ENCODE measurements at regions not wholly inside any gene's neighbourhood (a gene's known extent, or its start where the extent isn't known, plus 50 kb on each side); places are given as distances from the start of the nearest gene placed in this dataset.

DNA sequence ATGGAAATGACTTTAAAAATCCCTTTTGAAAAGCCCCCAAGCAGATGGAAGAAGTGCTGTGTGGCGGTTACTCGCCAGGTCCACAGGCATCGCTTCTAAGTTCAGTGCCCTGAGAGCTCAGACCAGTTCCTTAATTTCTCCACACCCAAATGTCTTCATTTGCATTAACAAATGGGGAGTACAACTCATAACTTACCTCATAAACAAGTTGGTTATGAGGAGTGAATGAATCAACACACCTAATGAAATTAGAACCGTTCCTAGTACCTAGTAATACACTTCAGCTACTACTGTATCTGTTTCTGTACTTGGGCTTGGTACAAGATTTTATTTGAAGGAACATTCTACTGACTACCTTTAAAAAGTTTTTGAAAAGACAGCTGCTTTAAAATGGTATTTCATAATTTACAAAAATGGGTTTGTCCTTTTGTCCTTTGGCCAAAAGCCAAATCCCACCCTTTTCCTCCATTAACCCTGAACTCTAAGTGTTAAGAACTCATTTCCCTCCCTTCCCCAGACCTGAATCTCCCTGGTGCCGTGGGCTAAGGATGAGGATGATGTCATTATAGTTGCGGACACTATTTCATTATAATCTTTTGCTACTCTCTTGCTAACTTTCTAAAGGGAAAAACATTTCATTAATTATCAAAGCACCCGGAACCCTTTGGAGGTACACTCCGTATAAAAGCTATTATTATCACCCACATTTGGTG lies 221.5 kb upstream of the CELF2 start:
- no peak for DNase-seq

GRCh38 chr10:10796774-10797415 lies 220.8 kb upstream of the CELF2 start:
- no peak for DNase-seq

- DNase-seq, result no peak
Measured at GRCh38 chr10:10797513-10797912, 220.2 kb upstream of the CELF2 start.

- DNase-seq, result no peak
Measured at GRCh38 chr10:10798102-10798863, 219.4 kb upstream of the CELF2 start.

- no peak for DNase-seq
Measured at GRCh38 chr10:10798864-10799192, 218.8 kb upstream of the CELF2 start.

- DNase-seq, result no peak
Measured at GRCh38 chr10:10800961-10801360, 216.7 kb upstream of the CELF2 start.

GRCh38 chr10:10803278-10803677 lies 214.4 kb upstream of the CELF2 start:
- no peak for DNase-seq

GRCh38 chr10:10804061-10804460 lies 213.6 kb upstream of the CELF2 start:
- no peak for DNase-seq

DNA sequence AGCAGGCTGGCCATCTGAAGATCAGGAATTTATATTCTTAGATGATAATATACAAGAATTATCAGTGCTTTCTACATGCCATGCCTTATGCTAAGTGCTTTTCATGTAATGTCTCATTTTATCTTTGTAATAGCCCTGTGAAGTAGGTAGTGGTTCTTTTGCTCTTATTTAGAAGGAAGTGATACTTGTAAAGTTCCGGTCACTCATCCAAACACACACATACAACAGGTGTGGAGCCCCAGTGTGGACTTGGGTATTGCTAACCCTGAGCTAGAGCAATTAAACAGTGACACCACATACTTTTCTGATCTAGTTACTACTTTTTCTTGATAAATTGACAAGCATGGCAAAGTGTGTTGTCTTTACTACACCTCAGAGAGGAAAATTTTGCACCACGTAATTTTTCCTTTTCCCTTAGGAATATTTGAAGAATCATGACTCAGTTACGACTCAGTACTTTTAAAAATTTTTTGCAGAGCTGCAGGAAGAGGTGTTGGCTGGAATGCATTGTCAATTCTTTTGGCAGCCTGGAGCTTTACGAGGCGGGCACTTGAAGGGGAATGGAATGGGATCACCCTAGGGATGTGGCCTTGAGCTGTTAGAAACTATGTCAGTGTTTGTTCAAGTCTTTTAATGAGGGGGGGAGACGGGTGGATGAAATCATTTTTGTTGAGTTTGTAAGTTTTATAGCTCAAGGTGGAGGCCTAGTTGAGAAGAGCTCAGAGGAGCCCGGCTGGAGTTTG lies 212.5 kb upstream of the CELF2 start:
- no peak for DNase-seq

- DNase-seq, result no peak
Measured at GRCh38 chr10:10807106-10807505, 210.6 kb upstream of the CELF2 start.

GRCh38 chr10:10811562-10811961 lies 206.1 kb upstream of the CELF2 start:
- no peak for DNase-seq

DNA sequence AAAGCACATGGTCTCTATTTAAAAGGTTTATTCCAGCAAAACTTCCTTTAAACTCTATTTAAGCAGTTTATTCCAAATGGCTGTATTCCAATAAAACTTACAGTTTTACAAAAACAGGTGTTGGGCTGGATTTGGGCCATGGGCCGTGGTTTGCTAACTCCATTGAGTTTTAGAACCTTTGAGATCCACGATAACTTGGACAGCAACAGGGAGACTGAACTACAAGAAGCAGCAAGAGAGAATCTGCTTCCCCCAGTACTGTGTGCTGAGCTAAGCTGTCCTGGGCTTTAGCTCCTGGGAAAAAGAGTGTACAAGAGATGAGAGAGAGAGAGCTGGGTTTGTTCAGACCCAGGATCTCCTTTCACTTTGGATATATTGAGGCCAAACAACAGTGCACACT lies 204.0 kb upstream of the CELF2 start:
- DNase-seq, result no peak

GRCh38 chr10:10814069-10814468 lies 203.6 kb upstream of the CELF2 start:
- no peak for DNase-seq

GRCh38 chr10:10816447-10816846 lies 201.2 kb upstream of the CELF2 start:
- DNase-seq, result no peak

GRCh38 chr10:10817609-10818008 lies 200.1 kb upstream of the CELF2 start:
- DNase-seq, result no peak

DNA sequence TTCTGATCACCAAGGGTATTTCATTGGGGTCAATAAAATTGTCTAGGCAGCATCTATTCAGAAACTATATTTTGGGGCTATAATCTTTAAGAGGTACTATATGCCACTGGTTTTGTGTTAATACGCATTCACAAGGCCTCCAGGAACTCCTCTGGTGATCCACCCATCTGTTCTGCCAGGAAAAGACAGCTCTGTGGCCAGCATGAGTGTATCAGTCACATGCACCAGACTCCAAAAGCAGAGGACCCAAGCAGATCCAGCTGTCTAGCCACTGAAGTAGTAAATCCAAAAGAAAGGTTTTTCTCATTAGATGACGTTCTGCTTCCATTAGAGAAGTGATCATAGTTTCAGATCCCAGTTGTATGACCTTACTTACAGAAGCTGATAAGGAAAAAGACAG lies 199.6 kb upstream of the CELF2 start:
- no peak for DNase-seq

- no peak for DNase-seq
Measured at GRCh38 chr10:10819206-10819856, 198.3 kb upstream of the CELF2 start.

- no peak for DNase-seq
Measured at GRCh38 chr10:10821926-10822325, 195.7 kb upstream of the CELF2 start.

DNA sequence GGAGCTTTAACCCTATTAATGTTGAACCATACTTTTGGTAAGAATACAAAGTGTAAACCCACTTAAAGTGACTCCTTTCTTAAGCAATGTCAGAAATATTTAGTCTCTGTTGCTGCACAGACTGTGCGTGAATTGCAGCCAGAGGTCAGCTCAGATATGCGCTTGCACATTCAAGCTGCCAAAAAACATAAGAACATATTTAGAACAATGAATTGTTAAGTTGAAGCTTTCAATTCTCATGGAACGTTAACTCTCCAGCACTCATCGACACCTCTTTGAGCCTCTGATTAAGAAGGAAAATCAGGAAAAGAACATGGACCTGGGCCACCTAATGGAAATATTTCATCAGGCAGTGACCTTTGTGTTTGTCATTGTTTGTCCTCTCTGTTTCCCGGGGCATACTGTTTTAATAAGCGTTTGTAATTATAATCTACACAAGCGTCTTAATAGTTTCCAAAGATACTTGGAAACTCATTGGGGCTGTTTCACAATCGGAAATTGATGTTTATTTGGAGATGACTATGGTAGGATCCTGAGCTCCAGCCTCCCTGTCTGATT lies 193.0 kb upstream of the CELF2 start:
- no peak for DNase-seq

GRCh38 chr10:10826125-10826524 lies 191.5 kb upstream of the CELF2 start:
- no peak for DNase-seq

- no peak for DNase-seq
Measured at GRCh38 chr10:10828623-10829022, 189.0 kb upstream of the CELF2 start.

GRCh38 chr10:10829576-10829975 lies 188.1 kb upstream of the CELF2 start:
- no peak for DNase-seq

Data from activated CD4-positive, alpha-beta T cell treated with anti-CD3 and anti-CD28 coated beads for 4 hours (primary cell).